Transverse colon (tissue), 4 donors: ENCODE measurements at regions not wholly inside any gene's neighbourhood (a gene's known extent, or its start where the extent isn't known, plus 50 kb on each side); places are given as distances from the start of the nearest gene placed in this dataset.

Experiments used
- DNase-seq: peaks from one replicate; pipeline ENCODE4 v3.0.0-alpha.2; 2019
- H3K27ac ChIP-seq, 4 donors: fragments of 200-600 bp; sonication (generic); 2 replicates each; pipeline ENCODE4 v1.5.1; 2016 to 2018; ENCODE audit warnings: inconsistent platforms in 4 of 4
- H3K27me3 ChIP-seq: fragments of 200-600 bp; sonication (generic); 2 replicates; pipeline ENCODE4 v1.5.1; 2017; ENCODE audit warnings: inconsistent platforms
- H3K36me3 ChIP-seq, 4 donors: fragments of 200-600 bp; sonication (generic); 2 replicates each; pipeline ENCODE4 v1.5.1; 2017 to 2019; ENCODE audit warnings: inconsistent platforms in 4 of 4
- H3K4me1 ChIP-seq, 4 donors: fragments of 200-600 bp; sonication (generic); 2 replicates each; pipeline ENCODE4 v1.5.1; 2017 to 2020; ENCODE audit warnings: inconsistent platforms in 4 of 4
- H3K4me3 ChIP-seq, 4 donors: fragments of 200-600 bp; sonication (generic); 1 replicate in 1 of 4; 2 replicates in 3 of 4; pipeline versions ENCODE4 v1.5.1 to v1.6.1; 2017 to 2019; ENCODE audit warnings: inconsistent platforms in 4 of 4
- H3K9me3 ChIP-seq, 2 donors: fragments of 200-600 bp; sonication (generic); 2 replicates each; pipeline ENCODE4 v1.5.1; 2017 to 2019; ENCODE audit warnings: inconsistent platforms in 2 of 2
- CTCF ChIP-seq, 5 experiments: fragments of 200-600 bp in 3 of 5; fragments of 450-650 bp in 2 of 5; sonication (generic) in 3 of 5; IDR thresholded peaks; 1 replicate in 2 of 5; 2 replicates in 3 of 5; pipeline ENCODE4 v1.5.1; 2016 to 2017; ENCODE audit warnings: antibody characterized with exemption in 5 of 5, inconsistent platforms in 3 of 5, mild to moderate bottlenecking in 2 of 5, moderate library complexity in 1 of 5
- EP300 ChIP-seq: sonication (generic); formaldehyde crosslinking; IDR thresholded peaks from one replicate; pipeline ENCODE4 v1.6.1; 2017; ENCODE audit warnings: antibody characterized with exemption, low read depth
- POLR2A ChIP-seq: fragments of 450-650 bp; IDR thresholded peaks from one replicate; pipeline ENCODE4 v1.6.1; 2016; ENCODE audit warnings: antibody characterized with exemption, mild to moderate bottlenecking, moderate library complexity
- POLR2AphosphoS5 ChIP-seq, 3 donors: sonication (generic); formaldehyde crosslinking; IDR thresholded peaks; one replicate each; pipeline ENCODE4 v1.6.1; 2016; ENCODE audit warnings: antibody characterized with exemption in 3 of 3
- WGBS, 2 donors: methylation state at CpG; one replicate each; pipeline ENCODE4 v1.1.5; 2018; ENCODE audit warnings: low coverage in 1 of 2; 5-methylcytosine and 5-hydroxymethylcytosine counted together
- in situ Hi-C, 4 donors: fragments of 200-750 bp; cut with MboI; loops; one replicate each; pipeline versions ENCODE4 v1.15.0 to v1.15.1; 2017; ENCODE audit warnings: low sequenced_read_pairs in 3 of 4, low pct_ligation_motif_present in 1 of 4, low pct_unique_long_range_greater_than_20kb in 1 of 4
- intact Hi-C: fragments of 100-400 bp; cut with DNase I; formaldehyde crosslinking; loops from one replicate; pipeline ENCODE4 v1.15.1; 2023; ENCODE audit warnings: low total_unique reads

DNA sequence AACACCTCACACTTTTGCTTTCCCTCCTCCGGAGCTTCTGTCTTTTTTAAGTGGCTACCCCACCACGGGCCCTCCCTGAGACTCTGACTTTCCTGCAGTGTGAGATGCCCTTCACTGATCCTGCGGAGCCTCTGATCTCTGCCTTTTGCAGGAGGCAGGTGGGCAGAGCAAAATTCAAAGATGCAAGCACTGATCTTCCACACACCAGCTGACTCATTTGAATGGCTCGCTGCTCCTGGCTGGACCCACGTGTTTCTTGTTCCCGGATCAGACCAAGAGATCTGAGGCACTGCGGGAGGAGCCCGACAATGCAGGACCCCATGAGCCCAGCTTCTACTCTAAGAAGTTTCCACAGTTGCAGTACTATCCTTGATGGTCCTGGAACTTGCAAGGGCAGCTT lies 1607.9 kb upstream of the TENM3 start:
- DNase-seq = no peak
- Histone ChIP-seq H3K9me3 (no peaks in the 10 kb centered on the region), H3K27ac (no peak overlapping the region), H3K36me3 (no peaks in the 10 kb centered on the region), H3K27me3 (no peaks in the 10 kb centered on the region), H3K4me1 (no peaks in the 10 kb centered on the region), H3K4me3 (no peak overlapping the region)
- in situ Hi-C loops = no loop called here
- WGBS, 2 donors = 75% methylated on average over 8 of the region's 8 CpGs; no CpG with 5 or more reads in 1 of the 2 donors
- TF ChIP-seq CTCF (IDR thresholded peaks at IDR 0.05) = no peak
- no peak for TF ChIP-seq POLR2AphosphoS5 (IDR thresholded peaks at IDR 0.05)
- TF ChIP-seq POLR2A = no peak
- no peak for TF ChIP-seq EP300
- intact Hi-C loops = no loop called here

- H3K9me3 ChIP-seq = no peaks in the 10 kb centered on the region
- no peaks in the 10 kb centered on the region for H3K4me1 ChIP-seq
- in situ Hi-C loops = no loop called here
- no peak overlapping the region for H3K4me3 ChIP-seq
- intact Hi-C loops = no loop called here
- H3K36me3 ChIP-seq = no peaks in the 10 kb centered on the region
- H3K27ac ChIP-seq = no peak overlapping the region
- TF ChIP-seq POLR2A = no peak
- no peak for TF ChIP-seq CTCF (IDR thresholded peaks at IDR 0.05)
- TF ChIP-seq EP300 = no peak
- no peak for TF ChIP-seq POLR2AphosphoS5 (IDR thresholded peaks at IDR 0.05)
- DNase-seq = no peak
- WGBS, 2 donors = 60 to 69% methylated on average over 4 of the region's 4 CpGs
- no peaks in the 10 kb centered on the region for H3K27me3 ChIP-seq
Measured at GRCh38 chr4:180636696-180637404, 1606.4 kb upstream of the TENM3 start.

DNA sequence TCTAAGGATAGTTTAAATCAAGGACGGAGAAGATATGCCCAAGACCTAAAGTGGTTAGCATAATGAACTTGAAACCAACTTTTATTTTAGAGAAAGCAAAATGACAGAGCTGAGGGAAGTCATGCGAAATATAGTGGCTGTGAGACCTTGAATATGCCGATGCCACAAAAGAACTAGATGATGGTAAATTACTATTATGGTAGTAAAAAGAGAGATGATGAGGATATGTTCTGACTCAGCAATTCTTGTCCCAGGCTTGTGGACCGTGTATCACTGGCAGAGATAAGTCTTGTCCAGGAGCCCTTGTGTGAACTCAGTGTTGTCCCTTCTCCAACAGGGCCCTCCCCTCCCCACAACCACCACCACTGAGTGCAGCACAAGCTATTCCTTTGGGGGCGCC lies 1605.6 kb upstream of the TENM3 start:
- no peak for DNase-seq
- H3K4me3 ChIP-seq = no peak overlapping the region
- H3K27me3 ChIP-seq = no peaks in the 10 kb centered on the region
- no peaks in the 10 kb centered on the region for H3K36me3 ChIP-seq
- 78 to 81% methylated on average over 5 of the region's 5 CpGs for WGBS, 2 donors
- in situ Hi-C loops = no loop called here
- H3K4me1 ChIP-seq = no peaks in the 10 kb centered on the region
- intact Hi-C loops = no loop called here
- H3K27ac ChIP-seq = no peak overlapping the region
- TF ChIP-seq EP300 = no peak
- TF ChIP-seq CTCF (IDR thresholded peaks at IDR 0.05) = no peak
- no peak for TF ChIP-seq POLR2A
- no peaks in the 10 kb centered on the region for H3K9me3 ChIP-seq

DNA sequence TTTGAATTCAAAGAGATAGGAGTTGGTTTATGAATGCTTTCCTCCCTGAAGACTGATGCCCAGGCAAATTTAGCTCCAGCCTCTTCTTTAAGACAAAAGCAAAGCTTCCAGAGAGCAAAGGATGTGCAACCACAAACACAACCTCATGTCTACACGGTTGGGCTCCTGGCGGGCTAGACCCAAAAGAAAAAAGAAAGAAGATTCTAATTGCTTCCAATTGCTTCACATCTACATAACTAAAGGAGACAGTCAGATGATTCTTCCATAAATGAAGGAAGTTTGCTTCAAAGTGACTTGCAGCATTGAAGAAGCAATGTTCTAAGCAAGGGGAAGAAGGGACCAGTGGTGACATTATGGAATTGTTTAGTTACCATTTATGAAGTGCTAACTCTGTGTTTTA lies 1603.0 kb upstream of the TENM3 start:
- Histone ChIP-seq H3K4me1 (no peaks in the 10 kb centered on the region), H3K27me3 (no peaks in the 10 kb centered on the region), H3K9me3 (no peaks in the 10 kb centered on the region), H3K36me3 (no peaks in the 10 kb centered on the region), H3K4me3 (no peak overlapping the region), H3K27ac (no peak overlapping the region)
- no peak for DNase-seq
- in situ Hi-C loops (no loop called here), intact Hi-C loops (no loop called here)
- WGBS, 2 donors = 56 to 62% methylated on average over 2 of the region's 2 CpGs
- TF ChIP-seq CTCF (IDR thresholded peaks at IDR 0.05) (no peak), POLR2A (no peak), EP300 (no peak), POLR2AphosphoS5 (IDR thresholded peaks at IDR 0.05) (no peak)
